ENCODE measurements at regions not wholly inside any gene's neighbourhood (a gene's known extent, or its start where the extent isn't known, plus 50 kb on each side); places are given as distances from the start of the nearest gene placed in this dataset.
"Not testable (repeated sequence)": the region's sequence is repeated elsewhere in the genome, so short reads cannot be mapped to it uniquely, and the experiment has no call there.

DNA sequence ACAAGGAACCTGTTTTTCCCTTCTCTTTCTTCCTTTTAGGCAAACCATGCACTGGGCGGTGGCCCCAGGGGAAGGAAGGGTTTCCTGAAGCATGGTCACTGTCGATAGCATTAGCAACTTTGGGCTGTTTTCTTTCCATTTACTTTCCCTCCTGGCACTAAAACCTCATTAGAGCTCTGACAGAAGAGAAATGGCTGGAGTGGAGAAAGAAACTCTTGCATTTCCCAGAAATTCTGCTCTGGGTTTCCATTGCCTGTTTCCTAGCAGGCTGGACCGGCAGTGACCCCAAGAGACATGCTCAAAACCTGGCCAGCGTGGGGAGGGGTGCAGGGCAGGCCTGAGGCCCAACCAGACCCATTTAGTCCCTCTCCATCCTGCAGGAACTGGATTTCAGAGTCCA, 230.7 kb upstream of the CCL2 start:
- Histone ChIP-seq H3K4me2 (ENCODE audit: low read length) (no peak overlapping the region), H3K9me3 (ENCODE audit: low read length) (no peaks in the 10 kb centered on the region)

DNA sequence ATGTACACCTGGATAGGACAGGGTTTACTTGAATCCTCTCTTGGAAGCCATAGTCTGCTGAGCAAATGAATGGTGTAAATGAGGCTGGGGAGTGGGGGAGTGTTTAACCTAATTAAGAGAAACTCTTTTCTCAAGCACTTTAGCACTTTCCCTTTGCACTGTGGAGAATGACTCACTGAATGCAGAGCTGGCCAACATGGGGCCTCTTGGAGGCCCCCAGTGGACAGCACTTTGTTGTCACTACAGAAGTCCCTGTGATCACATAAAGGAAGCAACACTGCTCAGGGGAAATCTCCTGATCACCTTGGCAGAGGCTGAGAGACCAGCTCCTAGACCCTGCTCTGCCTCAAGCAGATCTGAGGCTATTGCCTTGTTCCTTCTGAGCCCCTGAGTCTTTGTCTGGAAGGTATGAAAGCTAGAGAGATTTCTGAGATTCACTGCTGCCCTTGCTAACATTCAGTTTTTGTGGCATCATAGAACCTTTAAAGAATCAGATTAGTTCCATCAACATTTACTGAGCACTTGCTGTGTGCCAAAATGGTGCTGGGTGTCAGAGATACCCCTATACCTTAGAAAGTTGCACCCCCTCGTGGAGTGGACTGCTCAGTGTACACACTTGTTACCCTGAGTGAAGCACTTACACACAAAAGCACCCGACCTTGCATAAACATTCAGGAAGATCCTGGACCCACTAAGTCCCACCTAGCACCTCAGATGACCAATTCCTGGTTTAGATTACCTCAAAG, 230.1 kb upstream of the CCL2 start:
- H3K79me2 ChIP-seq (ENCODE audit: insufficient read depth, low read length), result no peaks in the 10 kb centered on the region
- no peaks in the 10 kb centered on the region for H3K36me3 ChIP-seq (ENCODE audit: insufficient read depth, low read length)
- H3K4me3 ChIP-seq (ENCODE audit: low read depth, low read length, poor library complexity, severe bottlenecking), result no peak overlapping the region
- TF ChIP-seq, protein P1, sequence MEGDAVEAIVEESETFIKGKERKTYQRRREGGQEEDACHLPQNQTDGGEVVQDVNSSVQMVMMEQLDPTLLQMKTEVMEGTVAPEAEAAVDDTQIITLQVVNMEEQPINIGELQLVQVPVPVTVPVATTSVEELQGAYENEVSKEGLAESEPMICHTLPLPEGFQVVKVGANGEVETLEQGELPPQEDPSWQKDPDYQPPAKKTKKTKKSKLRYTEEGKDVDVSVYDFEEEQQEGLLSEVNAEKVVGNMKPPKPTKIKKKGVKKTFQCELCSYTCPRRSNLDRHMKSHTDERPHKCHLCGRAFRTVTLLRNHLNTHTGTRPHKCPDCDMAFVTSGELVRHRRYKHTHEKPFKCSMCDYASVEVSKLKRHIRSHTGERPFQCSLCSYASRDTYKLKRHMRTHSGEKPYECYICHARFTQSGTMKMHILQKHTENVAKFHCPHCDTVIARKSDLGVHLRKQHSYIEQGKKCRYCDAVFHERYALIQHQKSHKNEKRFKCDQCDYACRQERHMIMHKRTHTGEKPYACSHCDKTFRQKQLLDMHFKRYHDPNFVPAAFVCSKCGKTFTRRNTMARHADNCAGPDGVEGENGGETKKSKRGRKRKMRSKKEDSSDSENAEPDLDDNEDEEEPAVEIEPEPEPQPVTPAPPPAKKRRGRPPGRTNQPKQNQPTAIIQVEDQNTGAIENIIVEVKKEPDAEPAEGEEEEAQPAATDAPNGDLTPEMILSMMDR (IDR thresholded peaks at IDR 0.05; ENCODE audit: low read length), result no peak
- TF ChIP-seq EZH2 (IDR thresholded peaks at IDR 0.05; ENCODE audit: borderline replicate concordance, low read length), result no peak
- H3K9ac ChIP-seq (ENCODE audit: low read length), result no peak overlapping the region
- no peak overlapping the region for H3K4me2 ChIP-seq (ENCODE audit: low read length)
- H3K4me1 ChIP-seq (ENCODE audit: insufficient read depth, low read length, severe bottlenecking), result no peaks in the 10 kb centered on the region
- no peaks in the 10 kb centered on the region for H3F3A ChIP-seq (ENCODE audit: insufficient read depth, low read length)
- H3K27ac ChIP-seq (ENCODE audit: low read depth, low read length, poor library complexity, severe bottlenecking), result no peak overlapping the region
- H3K27me3 ChIP-seq (ENCODE audit: insufficient read depth, low read length), result no peaks in the 10 kb centered on the region
- no peaks in the 10 kb centered on the region for H3K9me3 ChIP-seq (ENCODE audit: low read length)
- H3K9me2 ChIP-seq (ENCODE audit: low read depth, low read length), result no peaks in the 10 kb centered on the region
- no peaks in the 10 kb centered on the region for H4K20me1 ChIP-seq (ENCODE audit: insufficient read depth, low read length)
- H2AFZ ChIP-seq (ENCODE audit: low read length), result no peak overlapping the region

More for the DNA sequence above, 230.7 kb upstream of the CCL2 start:
- Histone ChIP-seq H3K27me3 (ENCODE audit: insufficient read depth, low read length) (no peaks in the 10 kb centered on the region), H3K4me1 (ENCODE audit: insufficient read depth, low read length, severe bottlenecking) (no peaks in the 10 kb centered on the region), H3K4me3 (ENCODE audit: low read depth, low read length, poor library complexity, severe bottlenecking) (no peak overlapping the region), H3F3A (ENCODE audit: insufficient read depth, low read length) (no peaks in the 10 kb centered on the region), H3K79me2 (ENCODE audit: insufficient read depth, low read length) (no peaks in the 10 kb centered on the region), H3K27ac (ENCODE audit: low read depth, low read length, poor library complexity, severe bottlenecking) (no peak overlapping the region), H3K9me2 (ENCODE audit: low read depth, low read length) (no peaks in the 10 kb centered on the region), H3K9ac (ENCODE audit: low read length) (no peak overlapping the region), H2AFZ (ENCODE audit: low read length) (no peak overlapping the region), H3K36me3 (ENCODE audit: insufficient read depth, low read length) (no peaks in the 10 kb centered on the region), H4K20me1 (ENCODE audit: insufficient read depth, low read length) (no peaks in the 10 kb centered on the region)
- TF ChIP-seq, protein P1 (IDR thresholded peaks at IDR 0.05; ENCODE audit: low read length), result no peak
- TF ChIP-seq EZH2 (IDR thresholded peaks at IDR 0.05; ENCODE audit: borderline replicate concordance, low read length), result no peak

DNA sequence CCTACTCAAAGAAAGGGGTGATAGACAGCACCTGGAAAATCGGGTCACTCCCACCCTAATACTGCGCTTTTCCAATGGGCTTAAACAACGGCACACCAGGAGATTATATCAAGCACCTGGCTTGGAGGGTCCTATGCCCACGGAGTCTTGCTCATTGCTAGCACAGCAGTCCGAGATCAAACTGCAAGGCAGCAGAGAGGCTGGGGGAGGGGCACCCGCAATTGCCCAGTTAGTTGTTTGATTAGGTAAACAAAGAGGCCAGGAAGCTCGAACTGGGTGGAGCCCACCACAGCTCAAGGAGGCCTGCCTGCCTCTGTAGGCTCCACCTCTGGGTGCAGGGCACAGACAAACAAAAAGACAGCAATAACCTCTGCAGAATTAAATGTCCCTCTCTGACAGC, 224.5 kb upstream of the CCL2 start:
- H3K4me1 ChIP-seq (ENCODE audit: insufficient read depth, low read length, severe bottlenecking); H3K4me3 ChIP-seq (ENCODE audit: low read depth, low read length, poor library complexity, severe bottlenecking); H3K36me3 ChIP-seq (ENCODE audit: insufficient read depth, low read length); H3K4me2 ChIP-seq (ENCODE audit: low read length); H4K20me1 ChIP-seq (ENCODE audit: insufficient read depth, low read length); H3K9me2 ChIP-seq (ENCODE audit: low read depth, low read length); H3K9ac ChIP-seq (ENCODE audit: low read length); H3K79me2 ChIP-seq (ENCODE audit: insufficient read depth, low read length); H2AFZ ChIP-seq (ENCODE audit: low read length); H3K27me3 ChIP-seq (ENCODE audit: insufficient read depth, low read length); H3F3A ChIP-seq (ENCODE audit: insufficient read depth, low read length); H3K27ac ChIP-seq (ENCODE audit: low read depth, low read length, poor library complexity, severe bottlenecking); H3K9me3 ChIP-seq (ENCODE audit: low read length): not testable (repeated sequence)

DNA sequence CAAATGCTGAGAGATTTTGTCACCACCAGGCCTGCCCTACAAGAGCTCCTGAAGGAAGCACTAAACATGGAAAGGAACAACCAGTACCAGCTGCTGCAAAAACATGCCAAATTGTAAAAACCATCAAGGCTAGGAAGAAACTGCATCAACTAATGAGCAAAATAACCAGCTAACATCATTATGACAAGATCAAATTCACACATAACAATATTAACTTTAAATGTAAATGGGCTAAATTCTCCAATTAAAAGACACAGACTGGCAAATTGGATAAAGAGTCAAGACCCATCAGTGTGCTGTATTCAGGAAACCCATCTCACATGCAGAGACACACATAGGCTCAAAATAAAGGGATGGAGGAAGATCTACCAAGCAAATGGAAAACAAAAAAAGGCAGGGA, 222.8 kb upstream of the CCL2 start:
- not testable (repeated sequence) for H4K20me1 ChIP-seq (ENCODE audit: insufficient read depth, low read length); H2AFZ ChIP-seq (ENCODE audit: low read length); H3K36me3 ChIP-seq (ENCODE audit: insufficient read depth, low read length); H3K4me2 ChIP-seq (ENCODE audit: low read length); H3K9me2 ChIP-seq (ENCODE audit: low read depth, low read length); H3K27me3 ChIP-seq (ENCODE audit: insufficient read depth, low read length); H3K27ac ChIP-seq (ENCODE audit: low read depth, low read length, poor library complexity, severe bottlenecking); H3F3A ChIP-seq (ENCODE audit: insufficient read depth, low read length); H3K4me3 ChIP-seq (ENCODE audit: low read depth, low read length, poor library complexity, severe bottlenecking); H3K9me3 ChIP-seq (ENCODE audit: low read length); H3K79me2 ChIP-seq (ENCODE audit: insufficient read depth, low read length); H3K9ac ChIP-seq (ENCODE audit: low read length); H3K4me1 ChIP-seq (ENCODE audit: insufficient read depth, low read length, severe bottlenecking)

DNA sequence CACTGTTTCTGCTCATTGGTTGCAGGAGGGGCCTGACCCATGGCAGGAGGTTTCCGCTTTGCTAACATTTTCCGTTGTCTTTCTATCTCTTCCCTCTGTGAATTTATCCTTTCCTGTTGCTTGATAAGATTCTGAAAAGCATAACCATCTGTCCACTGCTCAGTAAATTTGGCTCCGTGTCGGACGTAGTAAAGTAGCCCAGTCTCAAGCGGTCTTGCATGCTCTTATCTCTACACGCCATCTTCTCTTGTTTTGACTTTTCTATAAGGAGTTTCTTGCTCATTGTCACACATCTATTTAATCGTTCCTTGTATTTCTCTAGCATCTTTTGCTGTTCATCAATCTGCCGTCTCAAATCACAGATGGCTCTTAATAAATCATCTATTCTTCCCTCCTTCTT, 216.3 kb upstream of the CCL2 start:
- H3K9me2 ChIP-seq (ENCODE audit: low read depth, low read length); H3K4me1 ChIP-seq (ENCODE audit: insufficient read depth, low read length, severe bottlenecking); H4K20me1 ChIP-seq (ENCODE audit: insufficient read depth, low read length); H2AFZ ChIP-seq (ENCODE audit: low read length); H3F3A ChIP-seq (ENCODE audit: insufficient read depth, low read length); H3K9me3 ChIP-seq (ENCODE audit: low read length); H3K4me3 ChIP-seq (ENCODE audit: low read depth, low read length, poor library complexity, severe bottlenecking); H3K79me2 ChIP-seq (ENCODE audit: insufficient read depth, low read length); H3K4me2 ChIP-seq (ENCODE audit: low read length); H3K27me3 ChIP-seq (ENCODE audit: insufficient read depth, low read length); H3K27ac ChIP-seq (ENCODE audit: low read depth, low read length, poor library complexity, severe bottlenecking); H3K9ac ChIP-seq (ENCODE audit: low read length); H3K36me3 ChIP-seq (ENCODE audit: insufficient read depth, low read length): not testable (repeated sequence)

DNA sequence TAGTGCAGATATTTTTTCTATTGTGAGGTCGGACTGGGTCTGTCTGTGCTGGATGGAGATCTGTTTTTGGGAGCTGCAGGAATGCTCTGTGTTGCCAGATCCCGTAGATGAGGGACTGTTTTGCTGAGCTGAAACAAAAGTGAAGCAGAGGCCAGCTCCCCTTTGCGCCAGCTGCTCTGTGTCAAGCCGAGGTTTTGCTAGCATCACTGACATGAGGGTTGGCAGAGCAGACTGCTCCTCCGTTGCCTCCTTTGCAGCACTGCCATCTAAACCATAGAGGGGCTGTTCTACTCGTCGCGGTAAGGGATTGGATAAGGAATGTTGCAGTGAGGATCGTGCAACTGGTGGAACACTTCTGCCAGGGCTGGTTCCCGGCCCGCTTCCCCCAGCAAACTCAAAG, 215.9 kb upstream of the CCL2 start:
- H3K79me2 ChIP-seq (ENCODE audit: insufficient read depth, low read length); H3K9me2 ChIP-seq (ENCODE audit: low read depth, low read length); H3K27ac ChIP-seq (ENCODE audit: low read depth, low read length, poor library complexity, severe bottlenecking); H2AFZ ChIP-seq (ENCODE audit: low read length); H3K36me3 ChIP-seq (ENCODE audit: insufficient read depth, low read length); H3K27me3 ChIP-seq (ENCODE audit: insufficient read depth, low read length); H4K20me1 ChIP-seq (ENCODE audit: insufficient read depth, low read length); H3K4me2 ChIP-seq (ENCODE audit: low read length); H3K9me3 ChIP-seq (ENCODE audit: low read length); H3K4me1 ChIP-seq (ENCODE audit: insufficient read depth, low read length, severe bottlenecking); H3K9ac ChIP-seq (ENCODE audit: low read length); H3F3A ChIP-seq (ENCODE audit: insufficient read depth, low read length); H3K4me3 ChIP-seq (ENCODE audit: low read depth, low read length, poor library complexity, severe bottlenecking): not testable (repeated sequence)
